ENCODE measurements at regions not wholly inside any gene's neighbourhood (a gene's known extent, or its start where the extent isn't known, plus 50 kb on each side); places are given as distances from the start of the nearest gene placed in this dataset.

GRCh38 chr10:60574388-60574787 is 184.7 kb upstream of the ANK3 start:
- TF ChIP-seq POLR2A (IDR thresholded peaks at IDR 0.05) (no peak), POLR2AphosphoS5 (IDR thresholded peaks at IDR 0.05) (no peak)
- TF ChIP-seq, protein P1, sequence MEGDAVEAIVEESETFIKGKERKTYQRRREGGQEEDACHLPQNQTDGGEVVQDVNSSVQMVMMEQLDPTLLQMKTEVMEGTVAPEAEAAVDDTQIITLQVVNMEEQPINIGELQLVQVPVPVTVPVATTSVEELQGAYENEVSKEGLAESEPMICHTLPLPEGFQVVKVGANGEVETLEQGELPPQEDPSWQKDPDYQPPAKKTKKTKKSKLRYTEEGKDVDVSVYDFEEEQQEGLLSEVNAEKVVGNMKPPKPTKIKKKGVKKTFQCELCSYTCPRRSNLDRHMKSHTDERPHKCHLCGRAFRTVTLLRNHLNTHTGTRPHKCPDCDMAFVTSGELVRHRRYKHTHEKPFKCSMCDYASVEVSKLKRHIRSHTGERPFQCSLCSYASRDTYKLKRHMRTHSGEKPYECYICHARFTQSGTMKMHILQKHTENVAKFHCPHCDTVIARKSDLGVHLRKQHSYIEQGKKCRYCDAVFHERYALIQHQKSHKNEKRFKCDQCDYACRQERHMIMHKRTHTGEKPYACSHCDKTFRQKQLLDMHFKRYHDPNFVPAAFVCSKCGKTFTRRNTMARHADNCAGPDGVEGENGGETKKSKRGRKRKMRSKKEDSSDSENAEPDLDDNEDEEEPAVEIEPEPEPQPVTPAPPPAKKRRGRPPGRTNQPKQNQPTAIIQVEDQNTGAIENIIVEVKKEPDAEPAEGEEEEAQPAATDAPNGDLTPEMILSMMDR (IDR thresholded peaks at IDR 0.05 in 8 of 11, conservative IDR thresholded peaks at IDR 0.05 in 3 of 11), result no peak

All from spleen (tissue), 7 donors.